ENCODE measurements at regions not wholly inside any gene's neighbourhood (a gene's known extent, or its start where the extent isn't known, plus 50 kb on each side); places are given as distances from the start of the nearest gene placed in this dataset.

DNA sequence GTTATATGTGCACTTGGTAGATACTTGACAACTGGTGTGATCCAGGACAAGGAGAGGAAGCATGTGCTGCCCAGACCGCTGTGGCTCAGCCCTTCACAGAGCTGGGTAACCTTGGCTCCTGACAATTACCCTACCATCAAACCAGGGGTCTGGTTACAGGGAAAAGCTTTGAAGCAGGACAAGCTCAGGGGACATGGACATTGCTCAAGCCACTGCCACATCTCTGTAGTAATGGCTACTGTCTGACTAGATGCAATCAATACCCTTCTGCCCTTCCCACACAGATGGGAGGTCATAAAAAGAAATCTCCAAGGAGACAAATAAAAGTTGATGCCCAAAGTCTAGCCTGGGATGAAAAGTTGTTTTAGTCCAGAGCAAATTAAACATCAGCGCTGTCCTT, 577.4 kb downstream of the MED13L start:
- H3K4me1 Mint-ChIP-seq: no peaks in the 10 kb centered on the region
- CTCF ChIA-PET: no interaction called here
- no peak overlapping the region for H3K27ac Mint-ChIP-seq

DNA sequence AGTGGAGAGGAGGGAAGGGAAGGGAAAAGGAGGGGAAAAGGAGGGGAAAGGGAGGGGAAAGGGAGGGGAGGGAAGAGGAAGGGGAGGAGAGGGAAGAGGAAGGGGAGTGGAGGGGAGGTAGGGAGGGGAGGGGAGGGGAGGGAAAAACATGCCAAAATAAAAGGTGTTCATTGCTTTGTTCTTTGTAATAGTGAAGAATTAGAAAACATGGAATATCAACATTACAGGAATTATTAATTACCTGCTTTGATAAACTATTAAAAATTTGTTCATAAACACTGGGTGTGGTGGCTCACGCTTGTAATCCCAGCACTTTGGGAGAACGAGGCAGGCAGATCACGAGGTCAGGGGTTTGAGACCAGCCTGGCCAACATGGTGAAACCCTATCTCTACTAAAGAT, 579.2 kb downstream of the MED13L start:
- peaks cover 0 to 9% of the 10 kb centered on the region in 2 donors for H3K27me3 Mint-ChIP-seq
- Histone ChIP-seq H3K9me3 (ENCODE audit: low read length) (no peaks in the 10 kb centered on the region), H3K4me1 (ENCODE audit: insufficient read depth, low read length) (no peaks in the 10 kb centered on the region), H3K27ac (ENCODE audit: low read depth, low read length) (no peak overlapping the region), H3K4me3 (ENCODE audit: low read length) (no peak overlapping the region), H3K27me3 (ENCODE audit: insufficient read depth, low read length, poor library complexity, severe bottlenecking) (no peaks in the 10 kb centered on the region), H3K36me3 (ENCODE audit: insufficient read depth, low read length) (no peaks in the 10 kb centered on the region)
- H3K4me3 Mint-ChIP-seq: no peak overlapping the region
- no peak for DNase-seq
- ChIA-PET POLR2A (no interaction called here), CTCF (no interaction called here)
- H3K4me1 Mint-ChIP-seq: no peaks in the 10 kb centered on the region
- peaks cover 0 to 19% (median 5%) of the 10 kb centered on the region in 5 donors for H3K9me3 Mint-ChIP-seq
- H3K36me3 Mint-ChIP-seq: peaks cover 0 to 2% (median 0%) of the 10 kb centered on the region in 3 donors
- H3K27ac Mint-ChIP-seq: no peak overlapping the region

More for the DNA sequence above, 577.4 kb downstream of the MED13L start:
- Histone ChIP-seq H3K4me1 (ENCODE audit: insufficient read depth, low read length) (no peaks in the 10 kb centered on the region), H3K27me3 (ENCODE audit: insufficient read depth, low read length, poor library complexity, severe bottlenecking) (no peaks in the 10 kb centered on the region), H3K9me3 (ENCODE audit: low read length) (no peaks in the 10 kb centered on the region), H3K4me3 (ENCODE audit: low read length) (no peak overlapping the region), H3K36me3 (ENCODE audit: insufficient read depth, low read length) (no peaks in the 10 kb centered on the region), H3K27ac (ENCODE audit: low read depth, low read length) (no peak overlapping the region)
- H3K36me3 Mint-ChIP-seq: peaks cover 0 to 2% (median 0%) of the 10 kb centered on the region in 3 donors
- H3K9me3 Mint-ChIP-seq: peaks cover 0 to 16% (median 5%) of the 10 kb centered on the region in 5 donors
- H3K27me3 Mint-ChIP-seq: peaks cover 0 to 5% of the 10 kb centered on the region in 2 donors
- no peak for DNase-seq
- POLR2A ChIA-PET: no interaction called here
- H3K4me3 Mint-ChIP-seq: no peak overlapping the region

DNA sequence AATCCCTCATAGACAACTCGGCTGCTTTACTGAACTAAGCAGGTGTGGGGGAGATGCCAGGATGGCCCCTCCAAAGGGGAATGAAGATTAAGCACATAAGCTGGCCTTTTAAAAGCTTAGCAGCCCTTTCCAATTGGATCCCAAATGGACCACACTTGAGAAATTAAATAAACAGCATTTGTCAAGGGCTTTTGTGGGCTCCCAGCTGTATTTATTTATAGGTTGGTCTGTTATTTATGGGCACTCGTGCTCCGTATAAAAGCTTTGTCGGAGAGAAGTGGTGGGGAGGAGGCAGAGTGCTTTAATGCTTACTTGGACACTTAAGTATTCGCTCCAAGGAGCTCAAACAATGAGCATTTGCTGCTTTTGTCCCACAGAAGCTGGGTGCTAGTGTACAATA, 580.2 kb downstream of the MED13L start:
- Histone ChIP-seq H3K4me1 (ENCODE audit: insufficient read depth, low read length) (no peaks in the 10 kb centered on the region), H3K9me3 (ENCODE audit: low read length) (no peaks in the 10 kb centered on the region), H3K36me3 (ENCODE audit: insufficient read depth, low read length) (no peaks in the 10 kb centered on the region), H3K27me3 (ENCODE audit: insufficient read depth, low read length, poor library complexity, severe bottlenecking) (no peaks in the 10 kb centered on the region), H3K27ac (ENCODE audit: low read depth, low read length) (no peak overlapping the region), H3K4me3 (ENCODE audit: low read length) (no peak overlapping the region)
- peaks cover 0 to 9% of the 10 kb centered on the region in 2 donors for H3K27me3 Mint-ChIP-seq
- H3K36me3 Mint-ChIP-seq: peaks cover 0 to 2% (median 0%) of the 10 kb centered on the region in 3 donors
- no peaks in the 10 kb centered on the region for H3K4me1 Mint-ChIP-seq
- CTCF ChIA-PET: no interaction called here
- peaks cover 0 to 19% (median 5%) of the 10 kb centered on the region in 5 donors for H3K9me3 Mint-ChIP-seq
- no peak overlapping the region for H3K4me3 Mint-ChIP-seq
- no peak for DNase-seq
- POLR2A ChIA-PET: no interaction called here
- no peak overlapping the region for H3K27ac Mint-ChIP-seq

DNA sequence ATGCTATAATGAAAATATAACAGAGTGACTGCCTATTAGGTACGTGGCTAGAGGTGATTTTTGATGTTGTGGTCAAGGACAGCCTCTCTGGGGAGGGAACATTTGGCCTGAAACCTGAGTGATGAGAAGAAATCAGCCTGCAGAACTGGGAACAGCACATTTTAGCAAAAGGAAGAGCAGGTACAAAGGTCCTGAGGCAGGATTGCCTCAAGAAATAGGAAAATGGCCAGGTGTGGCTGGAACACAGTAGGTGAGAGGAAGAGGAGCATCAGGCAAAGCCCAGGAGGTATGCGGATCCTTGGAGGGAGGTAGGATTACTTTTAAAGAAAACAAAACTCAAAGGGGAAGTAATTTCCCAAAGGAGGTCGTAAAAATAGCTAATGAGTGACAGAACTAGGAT, 582.9 kb downstream of the MED13L start:
- Mint-ChIP-seq H3K27ac (no peak overlapping the region), H3K36me3 (no peaks in the 10 kb centered on the region), H3K4me1 (no peaks in the 10 kb centered on the region), H3K4me3 (no peak overlapping the region), H3K27me3 (peaks cover 0 to 6% of the 10 kb centered on the region in 2 donors), H3K9me3 (peaks cover 0 to 22% (median 3%) of the 10 kb centered on the region in 5 donors)
- H3K4me3 ChIP-seq (ENCODE audit: low read length): no peak overlapping the region
- no peak for DNase-seq
- ChIA-PET POLR2A (no interaction called here), CTCF (no interaction called here)
- no peaks in the 10 kb centered on the region for H3K4me1 ChIP-seq (ENCODE audit: insufficient read depth, low read length)
- no peaks in the 10 kb centered on the region for H3K9me3 ChIP-seq (ENCODE audit: low read length)
- H3K27me3 ChIP-seq (ENCODE audit: insufficient read depth, low read length, poor library complexity, severe bottlenecking): no peaks in the 10 kb centered on the region
- no peaks in the 10 kb centered on the region for H3K36me3 ChIP-seq (ENCODE audit: insufficient read depth, low read length)
- no peak overlapping the region for H3K27ac ChIP-seq (ENCODE audit: low read depth, low read length)

DNA sequence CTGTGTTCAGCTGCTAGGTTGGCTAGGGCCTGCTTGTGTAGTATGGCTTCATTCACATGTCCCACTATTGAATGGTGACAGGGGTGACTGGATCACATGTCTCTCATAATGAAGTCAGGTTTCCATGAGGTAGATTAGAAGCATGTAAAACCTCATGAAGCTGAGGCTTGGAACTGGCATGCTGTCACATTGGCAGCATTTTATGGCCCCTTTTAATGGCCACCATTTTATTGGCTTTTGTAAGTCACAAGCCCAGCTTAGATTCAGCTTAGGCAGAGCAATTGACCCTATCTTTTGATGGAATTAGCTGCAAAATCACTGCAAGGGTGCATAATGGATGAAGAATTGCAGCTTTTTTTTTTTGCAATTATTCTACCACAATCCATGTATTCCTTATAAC, 583.5 kb downstream of the MED13L start:
- H3K9me3 ChIP-seq (ENCODE audit: low read length): no peaks in the 10 kb centered on the region
- H3K4me3 Mint-ChIP-seq: no peak overlapping the region
- no peaks in the 10 kb centered on the region for H3K36me3 Mint-ChIP-seq
- ChIA-PET POLR2A (no interaction called here), CTCF (no interaction called here)
- no peaks in the 10 kb centered on the region for H3K36me3 ChIP-seq (ENCODE audit: insufficient read depth, low read length)
- no peak overlapping the region for H3K27ac Mint-ChIP-seq
- H3K4me1 ChIP-seq (ENCODE audit: insufficient read depth, low read length): no peaks in the 10 kb centered on the region
- H3K4me1 Mint-ChIP-seq: no peaks in the 10 kb centered on the region
- H3K27me3 ChIP-seq (ENCODE audit: insufficient read depth, low read length, poor library complexity, severe bottlenecking): no peaks in the 10 kb centered on the region
- H3K9me3 Mint-ChIP-seq: peaks cover 0 to 23% (median 3%) of the 10 kb centered on the region in 5 donors
- peaks cover 0 to 6% of the 10 kb centered on the region in 2 donors for H3K27me3 Mint-ChIP-seq
- no peak overlapping the region for H3K27ac ChIP-seq (ENCODE audit: low read depth, low read length)
- no peak for DNase-seq
- no peak overlapping the region for H3K4me3 ChIP-seq (ENCODE audit: low read length)

DNA sequence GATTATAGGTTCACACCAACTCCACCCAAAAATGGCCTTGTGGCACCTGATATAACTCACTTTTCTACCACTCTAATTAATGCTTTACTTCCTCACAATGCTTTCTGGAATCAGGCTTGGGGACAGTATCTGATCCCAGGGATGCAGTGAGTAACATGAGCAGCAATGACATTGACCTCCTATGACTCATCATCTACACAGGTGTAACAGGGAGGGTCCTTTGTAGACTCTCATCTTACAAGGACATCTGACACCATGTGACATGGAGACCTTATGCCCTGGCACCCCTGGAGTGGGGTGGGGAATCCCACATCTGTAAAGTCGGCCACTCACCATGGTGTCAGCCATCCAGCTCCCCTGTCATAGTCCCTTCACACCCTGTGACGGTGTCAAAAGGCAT, 586.4 kb downstream of the MED13L start:
- Histone ChIP-seq H3K4me3 (ENCODE audit: low read length) (no peak overlapping the region), H3K27ac (ENCODE audit: low read depth, low read length) (no peak overlapping the region), H3K4me1 (ENCODE audit: insufficient read depth, low read length) (no peaks in the 10 kb centered on the region), H3K36me3 (ENCODE audit: insufficient read depth, low read length) (no peaks in the 10 kb centered on the region), H3K27me3 (ENCODE audit: insufficient read depth, low read length, poor library complexity, severe bottlenecking) (no peaks in the 10 kb centered on the region), H3K9me3 (ENCODE audit: low read length) (no peaks in the 10 kb centered on the region)
- no peak overlapping the region for H3K4me3 Mint-ChIP-seq
- peaks cover 0 to 9% (median 0%) of the 10 kb centered on the region in 5 donors for H3K9me3 Mint-ChIP-seq
- DNase-seq: no peak
- no peak overlapping the region for H3K27ac Mint-ChIP-seq
- CTCF ChIA-PET: no interaction called here
- POLR2A ChIA-PET: no interaction called here
- H3K36me3 Mint-ChIP-seq: no peaks in the 10 kb centered on the region
- H3K4me1 Mint-ChIP-seq: no peaks in the 10 kb centered on the region
- peaks cover 0 to 7% of the 10 kb centered on the region in 2 donors for H3K27me3 Mint-ChIP-seq

DNA sequence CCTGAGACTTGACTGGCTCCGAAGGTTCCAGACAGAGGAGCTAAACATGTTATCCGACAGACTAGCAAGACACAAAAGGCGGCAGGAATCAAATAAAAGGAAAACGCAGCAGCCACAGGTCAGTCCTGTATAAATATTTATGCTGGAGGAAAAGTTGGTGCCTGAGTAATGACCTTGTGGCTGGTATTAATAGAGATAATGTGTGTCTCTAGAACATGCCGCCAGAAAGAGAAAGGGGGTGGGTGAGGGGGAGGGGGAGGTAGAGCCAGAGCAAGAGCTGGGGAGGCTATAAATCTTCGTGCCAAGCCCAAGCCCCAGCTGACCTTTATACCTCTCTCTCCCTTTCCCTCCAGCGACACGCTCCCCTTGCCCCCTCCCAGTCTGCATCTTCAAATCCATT, 590.4 kb downstream of the MED13L start:
- Mint-ChIP-seq H3K36me3 (no peaks in the 10 kb centered on the region), H3K4me1 (no peaks in the 10 kb centered on the region), H3K9me3 (peaks cover 0 to 5% (median 2%) of the 10 kb centered on the region in 5 donors), H3K4me3 (no peak overlapping the region), H3K27ac (no peak overlapping the region), H3K27me3 (peaks cover 0 to 3% of the 10 kb centered on the region in 2 donors)
- Histone ChIP-seq H3K4me3 (ENCODE audit: low read length) (no peak overlapping the region), H3K27ac (ENCODE audit: low read depth, low read length) (no peak overlapping the region), H3K36me3 (ENCODE audit: insufficient read depth, low read length) (no peaks in the 10 kb centered on the region), H3K27me3 (ENCODE audit: insufficient read depth, low read length, poor library complexity, severe bottlenecking) (no peaks in the 10 kb centered on the region), H3K4me1 (ENCODE audit: insufficient read depth, low read length) (no peaks in the 10 kb centered on the region), H3K9me3 (ENCODE audit: low read length) (no peaks in the 10 kb centered on the region)
- DNase-seq: no peak
- ChIA-PET CTCF (no interaction called here), POLR2A (no interaction called here)

DNA sequence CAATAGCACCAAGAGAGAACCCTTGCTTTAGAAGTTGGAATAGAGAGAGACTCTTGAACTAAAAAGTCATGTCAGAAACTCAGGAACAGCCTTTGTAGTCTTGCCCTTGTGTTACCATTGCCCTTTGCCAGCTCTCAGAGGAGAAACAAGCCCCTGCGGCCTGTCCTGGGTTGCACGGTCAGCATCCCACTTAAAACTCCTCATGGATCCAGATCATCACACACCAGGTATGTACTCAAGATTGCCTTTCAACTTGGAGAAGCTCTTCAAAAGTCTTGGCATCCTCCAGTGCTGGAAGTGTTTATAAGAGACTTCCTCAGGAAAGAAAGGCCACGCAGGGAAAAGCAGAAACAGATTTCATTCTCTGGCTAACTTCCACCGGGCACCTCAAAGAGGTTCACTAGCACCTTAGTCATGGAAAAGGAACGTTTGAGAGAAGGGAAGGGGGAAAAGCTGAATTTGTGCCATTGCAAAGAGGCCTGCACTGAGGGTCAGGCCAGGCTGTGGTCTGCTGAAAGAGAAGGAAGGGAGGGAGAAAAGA, 594.2 kb downstream of the MED13L start:
- Histone ChIP-seq H3K27me3 (ENCODE audit: insufficient read depth, low read length, poor library complexity, severe bottlenecking) (no peaks in the 10 kb centered on the region), H3K4me3 (ENCODE audit: low read length) (no peak overlapping the region), H3K4me1 (ENCODE audit: insufficient read depth, low read length) (no peaks in the 10 kb centered on the region), H3K9me3 (ENCODE audit: low read length) (no peaks in the 10 kb centered on the region), H3K36me3 (ENCODE audit: insufficient read depth, low read length) (no peaks in the 10 kb centered on the region), H3K27ac (ENCODE audit: low read depth, low read length) (no peak overlapping the region)
- Mint-ChIP-seq H3K36me3 (no peaks in the 10 kb centered on the region), H3K4me3 (no peak overlapping the region), H3K27me3 (peaks cover 0 to 3% of the 10 kb centered on the region in 2 donors), H3K27ac (no peak overlapping the region), H3K9me3 (peaks cover 0 to 5% (median 2%) of the 10 kb centered on the region in 5 donors), H3K4me1 (no peaks in the 10 kb centered on the region)
- no peak for DNase-seq
- POLR2A ChIA-PET: no interaction called here
- CTCF ChIA-PET: interaction anchor here (1.1 kb wide), 1 partner anchor 10 kb away, joined by 3 read pairs; no protein-coding TSS in a partner anchor

DNA sequence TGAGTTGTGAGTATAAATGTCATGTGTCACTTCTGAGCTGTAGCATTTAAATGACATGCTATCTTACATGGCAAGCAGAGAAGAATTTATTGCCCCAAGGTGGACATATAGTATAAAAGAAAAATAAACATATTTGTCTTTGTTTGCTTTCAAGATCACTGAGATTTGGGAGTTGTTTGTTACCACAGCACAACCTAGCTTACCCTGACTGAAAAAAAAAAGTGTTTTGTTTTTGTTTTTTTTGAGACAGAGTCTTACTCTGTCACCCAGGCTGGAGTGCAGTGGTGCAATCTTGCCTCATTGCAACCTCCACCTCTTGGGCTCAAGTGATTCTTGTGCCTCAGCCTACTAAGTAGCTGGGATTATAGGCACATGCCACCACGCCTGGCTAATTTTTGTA, 596.5 kb downstream of the MED13L start:
- POLR2A ChIA-PET: no interaction called here
- H3K27ac ChIP-seq (ENCODE audit: low read depth, low read length): no peak overlapping the region
- DNase-seq: no peak
- H3K36me3 Mint-ChIP-seq: no peaks in the 10 kb centered on the region
- no peak overlapping the region for H3K4me3 Mint-ChIP-seq
- no peaks in the 10 kb centered on the region for H3K27me3 ChIP-seq (ENCODE audit: insufficient read depth, low read length, poor library complexity, severe bottlenecking)
- H3K4me1 Mint-ChIP-seq: no peaks in the 10 kb centered on the region
- no peaks in the 10 kb centered on the region for H3K4me1 ChIP-seq (ENCODE audit: insufficient read depth, low read length)
- no peaks in the 10 kb centered on the region for H3K27me3 Mint-ChIP-seq
- H3K36me3 ChIP-seq (ENCODE audit: insufficient read depth, low read length): no peaks in the 10 kb centered on the region
- no peak overlapping the region for H3K4me3 ChIP-seq (ENCODE audit: low read length)
- no peak overlapping the region for H3K27ac Mint-ChIP-seq
- peaks cover 0 to 8% (median 3%) of the 10 kb centered on the region in 5 donors for H3K9me3 Mint-ChIP-seq
- CTCF ChIA-PET: no interaction called here
- H3K9me3 ChIP-seq (ENCODE audit: low read length): no peaks in the 10 kb centered on the region

Measured in CD8-positive, alpha-beta memory T cell (primary cell).